Ovary (tissue), 3 donors: ENCODE measurements at regions not wholly inside any gene's neighbourhood (a gene's known extent, or its start where the extent isn't known, plus 50 kb on each side); places are given as distances from the start of the nearest gene placed in this dataset.

ENCODE experiments used
- EP300 ChIP-seq: sonication (generic); formaldehyde crosslinking; IDR thresholded peaks from one replicate; pipeline ENCODE4 v1.6.1; 2017; ENCODE audit warnings: antibody characterized with exemption
- TF ChIP-seq, protein P1 (sequence below), 3 donors: fragments of 450-650 bp in 2 of 3; fragments of 200-600 bp in 1 of 3; IDR thresholded peaks; one replicate each; pipeline versions ENCODE4 v1.5.1 to v1.8.0; 2016 to 2022; ENCODE audit warnings: antibody characterized with exemption in 3 of 3, mild to moderate bottlenecking in 1 of 3
- donor health status: DM: no; HTN: no; CAD: no.

DNA sequence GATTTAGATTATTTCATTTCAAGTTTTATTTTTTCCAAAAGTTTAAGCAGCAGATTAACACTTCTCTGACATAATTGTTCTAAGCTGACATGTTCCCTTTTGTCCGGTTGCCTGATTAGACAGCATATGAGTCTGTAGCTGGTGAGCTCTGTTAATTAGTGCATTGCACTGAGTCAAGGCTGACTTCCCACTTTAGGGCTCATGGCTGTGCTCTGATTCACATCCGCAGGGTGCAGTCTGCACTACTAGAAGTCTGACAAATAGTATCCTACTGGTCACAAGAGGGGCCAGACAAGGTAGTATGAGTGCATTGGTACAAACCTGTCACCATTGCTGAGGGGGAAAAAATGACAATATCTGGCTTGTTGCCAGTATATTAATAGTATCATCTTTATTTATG, 443.9 kb upstream of the ZNF804A start:
- TF ChIP-seq, protein P1, sequence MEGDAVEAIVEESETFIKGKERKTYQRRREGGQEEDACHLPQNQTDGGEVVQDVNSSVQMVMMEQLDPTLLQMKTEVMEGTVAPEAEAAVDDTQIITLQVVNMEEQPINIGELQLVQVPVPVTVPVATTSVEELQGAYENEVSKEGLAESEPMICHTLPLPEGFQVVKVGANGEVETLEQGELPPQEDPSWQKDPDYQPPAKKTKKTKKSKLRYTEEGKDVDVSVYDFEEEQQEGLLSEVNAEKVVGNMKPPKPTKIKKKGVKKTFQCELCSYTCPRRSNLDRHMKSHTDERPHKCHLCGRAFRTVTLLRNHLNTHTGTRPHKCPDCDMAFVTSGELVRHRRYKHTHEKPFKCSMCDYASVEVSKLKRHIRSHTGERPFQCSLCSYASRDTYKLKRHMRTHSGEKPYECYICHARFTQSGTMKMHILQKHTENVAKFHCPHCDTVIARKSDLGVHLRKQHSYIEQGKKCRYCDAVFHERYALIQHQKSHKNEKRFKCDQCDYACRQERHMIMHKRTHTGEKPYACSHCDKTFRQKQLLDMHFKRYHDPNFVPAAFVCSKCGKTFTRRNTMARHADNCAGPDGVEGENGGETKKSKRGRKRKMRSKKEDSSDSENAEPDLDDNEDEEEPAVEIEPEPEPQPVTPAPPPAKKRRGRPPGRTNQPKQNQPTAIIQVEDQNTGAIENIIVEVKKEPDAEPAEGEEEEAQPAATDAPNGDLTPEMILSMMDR (IDR thresholded peaks at IDR 0.05): no peak
- TF ChIP-seq EP300: no peak
